NCI-H1092 (cell line): ENCODE measurements at regions not wholly inside any gene's neighbourhood (a gene's known extent, or its start where the extent isn't known, plus 50 kb on each side); places are given as distances from the start of the nearest gene placed in this dataset.
"Not testable (repeated sequence)": the region's sequence is repeated elsewhere in the genome, so short reads cannot be mapped to it uniquely, and the experiment has no call there.

Source experiments
- DNase-seq: peaks from one replicate; lab custom pipeline; 2025; lab: John Stamatoyannopoulos, UW

- no peak for DNase-seq
Measured at GRCh38 chr2:14828223-14828622, 195.7 kb downstream of the LRATD1 start.

- no peak for DNase-seq
Measured at GRCh38 chr2:14828968-14829367, 196.5 kb downstream of the LRATD1 start.

GRCh38 chr2:14831458-14831857 lies 198.9 kb downstream of the LRATD1 start:
- no peak for DNase-seq

GRCh38 chr2:14843507-14844204 lies 211.1 kb downstream of the LRATD1 start:
- DNase-seq: no peak

GRCh38 chr2:14855751-14856150 lies 223.2 kb downstream of the LRATD1 start:
- DNase-seq: no peak

GRCh38 chr2:14861181-14861580 lies 228.7 kb downstream of the LRATD1 start:
- DNase-seq: no peak

- peak; percentile 13 for DNase-seq
Measured at GRCh38 chr2:14866736-14867352, 234.3 kb downstream of the LRATD1 start.

- DNase-seq: no peak
Measured at GRCh38 chr2:14867853-14868252, 235.3 kb downstream of the LRATD1 start.

GRCh38 chr2:14872779-14873325 lies 240.3 kb downstream of the LRATD1 start:
- DNase-seq: no peak

- DNase-seq: no peak
Measured at GRCh38 chr2:14881651-14882327, 249.3 kb downstream of the LRATD1 start.

- no peak for DNase-seq
Measured at GRCh38 chr2:14884651-14885050, 252.1 kb downstream of the LRATD1 start.

GRCh38 chr2:14891546-14891945 lies 259.0 kb downstream of the LRATD1 start:
- DNase-seq: no peak

- DNase-seq: no peak
Measured at GRCh38 chr2:14896330-14897030, 264.0 kb downstream of the LRATD1 start.

- DNase-seq: no peak
Measured at GRCh38 chr2:14899621-14900414, 267.3 kb downstream of the LRATD1 start.

- no peak for DNase-seq
Measured at GRCh38 chr2:14901737-14902136, 269.2 kb downstream of the LRATD1 start.

- no peak for DNase-seq
Measured at GRCh38 chr2:14902953-14903352, 270.4 kb downstream of the LRATD1 start.

GRCh38 chr2:14903709-14904374 lies 271.3 kb downstream of the LRATD1 start:
- no peak for DNase-seq

- DNase-seq: not testable (repeated sequence)
Measured at GRCh38 chr2:14904378-14904777, 271.9 kb downstream of the LRATD1 start.

GRCh38 chr2:14905571-14905970 lies 273.1 kb downstream of the LRATD1 start:
- no peak for DNase-seq

GRCh38 chr2:14907014-14907612 lies 274.6 kb downstream of the LRATD1 start:
- no peak for DNase-seq

- DNase-seq: no peak
Measured at GRCh38 chr2:14909795-14910194, 277.3 kb downstream of the LRATD1 start.
